Uterus (tissue), 2 donors: ENCODE measurements at regions not wholly inside any gene's neighbourhood (a gene's known extent, or its start where the extent isn't known, plus 50 kb on each side); places are given as distances from the start of the nearest gene placed in this dataset.

ENCODE experiments used
- CTCF ChIP-seq, 4 experiments: fragments of 200-600 bp in 2 of 4; fragments of 450-650 bp in 2 of 4; sonication (generic) in 2 of 4; IDR thresholded peaks; one replicate each; pipeline ENCODE4 v1.5.1; 2016 to 2019; ENCODE audit warnings: antibody characterized with exemption in 4 of 4, mild to moderate bottlenecking in 2 of 4, moderate library complexity in 1 of 4
- POLR2A ChIP-seq, 2 donors: fragments of 450-650 bp; IDR thresholded peaks; one replicate each; pipeline ENCODE4 v1.6.1; 2016; ENCODE audit warnings: antibody characterized with exemption in 2 of 2, mild to moderate bottlenecking in 1 of 2, moderate library complexity in 1 of 2

- TF ChIP-seq CTCF (IDR thresholded peaks at IDR 0.05): no peak
- no peak for TF ChIP-seq POLR2A (IDR thresholded peaks at IDR 0.05)
These were observed 196.7 kb upstream of the SPHKAP start for GRCh38 chr2:228378233-228378632.
